Amniotic stem cell (primary cell): ENCODE measurements at regions not wholly inside any gene's neighbourhood (a gene's known extent, or its start where the extent isn't known, plus 50 kb on each side); places are given as distances from the start of the nearest gene placed in this dataset.
"Not testable (repeated sequence)": the region's sequence is repeated elsewhere in the genome, so short reads cannot be mapped to it uniquely, and the experiment has no call there.

ENCODE experiments used
- DNase-seq: peaks from one replicate; lab custom pipeline; 2025; lab: John Stamatoyannopoulos, UW

GRCh38 chr13:21261487-21262216 lies 85.2 kb downstream of the MRPL57 start:
- DNase-seq = not testable (repeated sequence)

- not testable (repeated sequence) for DNase-seq
Observed at GRCh38 chr13:21263909-21264308, 87.5 kb downstream of the MRPL57 start.

- DNase-seq = not testable (repeated sequence)
Observed at GRCh38 chr13:21268485-21268884, 92.0 kb downstream of the MRPL57 start.

DNA sequence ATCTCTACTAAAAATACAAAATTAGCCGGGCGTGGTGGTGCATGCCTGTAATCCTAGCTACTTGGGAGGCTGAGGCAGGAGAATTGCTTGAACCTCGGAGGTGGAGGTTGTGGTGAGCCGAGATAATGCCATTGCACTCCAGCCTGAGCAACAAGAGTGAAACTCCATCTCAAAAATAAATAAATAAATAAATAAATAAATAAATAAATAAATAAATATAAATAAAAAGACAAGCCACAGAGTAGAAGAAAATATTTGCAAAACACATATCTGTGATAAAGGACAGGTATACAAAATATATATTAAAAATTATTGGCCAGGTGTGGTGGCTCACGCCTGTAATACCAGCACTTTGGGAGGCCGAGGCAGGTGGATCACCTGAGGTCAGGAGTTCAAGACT lies 96.0 kb downstream of the MRPL57 start:
- DNase-seq = not testable (repeated sequence)

- not testable (repeated sequence) for DNase-seq
Observed at GRCh38 chr13:21274457-21274856, 98.0 kb downstream of the MRPL57 start.

DNA sequence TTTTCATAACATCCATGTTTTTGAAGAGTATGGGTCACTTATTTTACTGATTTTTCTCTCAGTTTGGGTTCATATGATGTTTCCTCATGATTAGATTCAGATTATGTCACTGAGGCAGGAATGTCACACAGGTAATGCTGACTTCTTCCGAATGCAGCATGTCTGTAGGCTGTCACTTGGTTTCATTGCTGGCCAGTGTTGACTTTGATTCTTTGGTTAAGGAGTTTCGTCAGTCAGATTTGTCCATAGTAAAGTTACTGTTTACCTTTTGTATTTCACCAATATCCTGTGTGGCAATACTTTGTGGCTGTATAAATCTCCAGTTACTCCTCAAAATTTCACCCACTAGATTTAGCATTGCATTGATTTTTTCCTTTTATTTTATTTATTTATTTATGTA lies 105.6 kb downstream of the MRPL57 start:
- no peak for DNase-seq

DNA sequence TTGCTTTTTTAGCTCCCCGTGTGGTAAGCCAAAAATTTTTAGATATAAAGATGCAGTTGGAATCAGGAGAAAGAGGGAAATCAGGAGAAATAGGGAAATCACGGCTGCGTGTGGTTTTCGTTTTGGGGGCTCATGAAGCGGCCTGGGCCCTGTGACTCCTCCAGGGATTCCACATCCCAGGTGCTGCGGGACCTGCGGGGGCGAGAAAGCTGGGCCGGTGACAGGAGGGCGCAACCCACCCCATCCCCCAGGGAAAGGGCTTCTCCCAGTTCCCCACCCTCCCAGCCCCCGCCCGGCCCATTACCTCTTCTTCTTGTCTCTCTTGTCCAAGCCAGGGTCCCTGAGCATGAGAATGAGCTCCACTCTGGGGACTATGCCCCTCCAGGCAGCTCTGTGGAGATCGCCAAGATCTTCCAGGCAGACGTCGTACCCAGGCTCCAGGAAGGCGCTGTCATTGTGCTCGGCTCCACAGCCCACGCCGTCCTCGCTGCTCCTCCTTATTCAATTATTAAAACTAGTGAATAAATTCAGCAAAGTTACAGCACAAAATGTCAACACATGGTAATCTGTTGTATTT lies 111.0 kb downstream of the MRPL57 start:
- no peak for DNase-seq

GRCh38 chr13:21289475-21289874 lies 113.0 kb downstream of the MRPL57 start:
- no peak for DNase-seq

DNA sequence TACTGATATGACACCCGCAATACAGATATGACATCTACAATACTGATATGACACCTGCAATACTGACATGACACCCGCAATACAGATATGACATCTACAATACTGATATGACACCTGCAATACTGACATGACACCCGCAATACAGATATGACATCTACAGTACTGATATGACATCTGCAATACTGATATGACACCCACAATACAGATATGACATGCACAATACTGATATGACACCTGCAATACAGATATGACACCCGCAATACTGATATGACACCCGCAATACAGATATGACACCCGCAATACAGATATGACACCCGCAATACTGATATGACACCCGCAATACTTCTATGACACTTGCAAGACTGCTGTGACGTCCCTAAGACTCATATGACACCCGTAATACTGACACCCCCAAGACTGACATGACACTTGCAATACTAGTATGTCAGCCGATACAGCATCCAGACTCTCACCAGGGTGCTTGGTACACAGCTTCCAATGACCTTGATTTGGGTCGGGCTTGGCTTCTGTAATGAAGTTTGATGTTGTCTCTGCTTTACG lies 114.1 kb downstream of the MRPL57 start:
- not testable (repeated sequence) for DNase-seq

GRCh38 chr13:21291840-21292239 lies 115.4 kb downstream of the MRPL57 start:
- no peak for DNase-seq

- not testable (repeated sequence) for DNase-seq
Observed at GRCh38 chr13:21296991-21297390, 120.5 kb downstream of the MRPL57 start.

GRCh38 chr13:21297447-21297846 lies 121.0 kb downstream of the MRPL57 start:
- no peak for DNase-seq

DNA sequence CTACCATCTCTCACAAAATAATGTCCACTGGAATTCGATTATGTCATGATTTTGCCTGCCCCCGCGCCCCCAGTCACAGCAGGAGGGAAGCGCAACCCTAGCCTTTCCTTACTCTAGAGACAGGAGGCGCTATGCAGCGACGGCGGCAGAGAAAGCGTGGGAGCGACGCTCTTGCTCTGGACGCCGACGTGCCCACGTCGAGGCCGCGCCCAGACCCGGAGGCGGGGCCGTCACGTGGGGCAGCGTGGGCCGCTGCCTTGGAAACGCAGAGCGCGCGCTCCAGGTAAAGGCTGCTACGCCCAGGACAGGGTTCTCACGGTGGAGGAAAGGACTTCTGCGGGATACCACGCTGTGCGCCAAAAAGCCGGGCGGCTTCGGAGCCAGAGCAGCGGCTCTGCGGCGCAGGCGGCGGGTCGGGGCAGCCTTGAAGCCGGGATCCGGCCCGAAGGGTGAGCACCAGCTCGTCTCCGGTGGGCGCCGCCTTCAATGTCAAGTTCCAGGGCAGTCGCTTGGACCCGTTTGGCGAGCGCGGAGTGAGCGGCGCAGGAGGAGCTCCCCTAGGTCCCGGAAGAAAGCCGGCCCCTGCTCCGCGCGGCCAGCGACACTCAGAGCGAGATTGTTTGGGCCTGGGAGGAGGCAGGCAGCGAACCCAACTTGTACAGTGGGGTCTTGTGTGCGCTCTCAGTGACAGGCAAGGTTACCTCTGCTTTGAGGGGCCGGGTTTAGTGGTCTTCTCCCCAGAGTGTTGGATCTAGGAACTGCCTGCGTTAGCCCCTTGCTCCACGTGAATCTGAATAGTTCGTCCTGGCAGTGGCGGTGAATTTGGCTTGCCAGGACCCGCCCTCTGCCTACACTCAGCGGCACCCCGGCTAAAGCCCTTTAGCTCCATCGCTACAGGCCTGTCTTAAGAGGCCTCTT lies 121.7 kb downstream of the MRPL57 start:
- DNase-seq = peak; percentile 90

- DNase-seq = no peak
Observed at GRCh38 chr13:21304256-21304655, 127.8 kb downstream of the MRPL57 start.

DNA sequence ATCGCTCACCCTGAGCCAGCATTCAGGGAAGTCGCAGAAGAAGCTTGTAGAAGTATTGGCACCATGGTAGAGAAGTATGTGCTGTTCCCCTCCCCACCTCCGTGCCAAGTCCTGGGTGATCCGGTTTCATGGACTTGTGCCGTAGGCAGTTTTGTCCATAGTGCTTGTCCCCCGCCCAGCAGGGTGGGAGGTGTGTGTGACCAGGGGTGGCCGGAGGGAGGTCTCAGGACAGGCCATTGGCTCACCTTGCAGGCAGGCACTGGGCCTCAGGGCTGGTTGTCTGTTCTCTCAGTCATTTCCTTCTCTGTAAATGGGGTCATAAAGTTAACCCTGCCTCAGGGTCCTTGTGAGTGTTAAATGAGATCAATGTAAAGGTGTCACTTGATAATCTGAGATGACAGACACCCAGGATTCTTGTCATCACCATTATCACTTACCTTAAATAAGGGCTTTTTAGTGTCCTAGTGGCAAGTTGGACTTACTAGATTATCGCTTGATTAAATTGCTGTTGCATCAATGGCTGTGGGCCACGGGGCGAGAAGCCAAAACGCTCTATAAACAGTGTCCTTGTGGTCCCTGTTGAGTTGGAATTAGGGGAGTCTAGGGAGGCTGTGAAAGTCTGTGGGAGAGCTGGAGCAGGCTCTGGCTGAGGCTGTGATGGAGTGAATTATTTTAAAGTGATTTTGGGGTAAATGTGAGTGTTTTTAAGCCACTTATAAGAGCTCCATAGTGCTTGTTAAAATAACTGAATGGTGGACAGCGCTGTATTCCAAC lies 130.0 kb downstream of the MRPL57 start:
- not testable (repeated sequence) for DNase-seq

DNA sequence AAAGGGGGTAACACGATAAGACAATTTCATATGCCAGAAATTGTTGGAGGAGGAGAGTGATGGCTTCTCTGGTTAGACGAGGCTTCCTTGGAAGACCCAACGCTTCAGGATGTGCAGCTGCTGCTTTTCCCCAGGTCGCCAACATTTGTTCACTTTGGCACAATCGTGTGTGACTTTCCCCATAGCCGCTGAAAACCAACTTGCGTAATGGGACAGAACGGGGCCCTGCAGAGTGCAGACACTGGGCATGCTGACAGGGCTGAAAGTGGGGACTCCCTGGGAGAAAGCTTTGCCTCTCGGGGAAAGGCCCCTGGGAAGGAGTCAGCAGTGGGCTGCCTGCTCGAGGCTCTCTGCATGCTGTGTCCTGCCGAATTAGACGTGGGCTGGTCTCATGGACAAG lies 130.7 kb downstream of the MRPL57 start:
- DNase-seq = not testable (repeated sequence)

DNA sequence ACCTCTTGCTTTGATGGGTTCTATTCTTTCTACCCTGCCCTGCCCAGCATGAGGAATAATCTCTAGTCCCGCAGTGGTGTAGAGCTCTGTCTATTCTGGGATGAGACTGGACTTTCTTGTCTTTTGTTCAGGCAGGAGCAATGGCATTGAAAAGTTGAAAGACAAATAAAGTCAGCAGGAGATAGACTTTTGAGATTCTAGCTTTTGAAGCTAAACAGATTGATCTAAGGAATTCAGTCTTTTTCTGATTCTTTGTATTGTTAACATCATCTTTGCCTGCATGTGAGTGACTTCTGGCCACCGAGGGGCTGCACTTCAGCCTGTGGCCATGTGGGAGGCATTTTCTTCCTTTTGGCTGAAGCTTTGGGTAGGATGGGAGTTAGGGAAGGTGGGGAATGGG lies 132.4 kb downstream of the MRPL57 start:
- DNase-seq = no peak

DNA sequence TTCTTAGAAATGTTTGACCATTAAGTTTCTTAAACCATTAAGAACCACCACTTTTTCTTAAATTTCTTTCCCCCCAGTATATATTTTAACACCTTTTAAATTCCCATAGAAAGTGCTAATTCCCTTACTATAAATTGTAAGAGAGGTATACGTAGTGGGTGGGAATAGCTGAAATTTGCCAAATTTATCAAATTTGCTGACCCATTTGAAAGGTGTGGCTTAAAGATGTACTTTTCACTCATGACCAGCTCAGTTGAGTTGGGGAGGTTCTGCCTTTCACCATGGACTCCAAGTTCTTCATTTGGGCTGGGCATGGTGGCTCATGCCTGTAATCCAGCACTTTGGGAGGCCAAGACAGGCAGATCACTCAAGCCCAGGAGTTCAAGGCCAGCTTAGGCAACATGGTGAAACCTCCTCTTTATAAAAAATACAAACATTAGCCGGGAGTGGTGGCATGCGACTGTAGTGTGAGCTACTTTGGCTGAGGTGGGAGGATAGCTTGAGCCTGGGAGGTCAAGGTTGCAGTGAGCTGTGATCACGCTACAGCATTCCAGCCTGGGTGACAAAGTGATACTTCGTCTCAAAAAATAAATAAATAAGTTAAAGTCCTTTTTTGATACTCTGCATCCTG lies 133.2 kb downstream of the MRPL57 start:
- DNase-seq = no peak

GRCh38 chr13:21310220-21310619 lies 133.8 kb downstream of the MRPL57 start:
- DNase-seq = peak; percentile 33

- not testable (repeated sequence) for DNase-seq
Observed at GRCh38 chr13:21314976-21315375, 138.5 kb downstream of the MRPL57 start.

DNA sequence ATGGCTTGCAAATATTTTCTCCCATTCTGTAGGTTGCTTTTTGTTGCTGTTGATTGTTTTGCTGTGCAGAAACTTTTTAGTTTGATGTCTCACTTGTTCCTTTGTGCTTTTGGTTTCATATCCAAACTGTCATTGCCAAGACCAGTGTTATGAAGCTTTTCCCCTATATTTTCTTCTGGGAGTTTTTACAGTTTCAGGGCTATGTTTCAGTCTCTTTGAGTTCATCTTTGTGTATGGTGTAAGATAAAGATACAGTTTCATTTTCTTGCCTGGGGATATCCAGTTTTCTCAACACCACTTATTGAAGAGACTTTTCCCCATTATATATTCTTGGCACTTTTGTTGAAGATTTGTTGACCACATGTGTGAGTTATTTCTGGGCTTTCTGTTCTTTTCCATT lies 139.9 kb downstream of the MRPL57 start:
- no peak for DNase-seq
